LNCAP (cell line): ENCODE measurements at regions not wholly inside any gene's neighbourhood (a gene's known extent, or its start where the extent isn't known, plus 50 kb on each side); places are given as distances from the start of the nearest gene placed in this dataset.

ENCODE experiments used
- TF ChIP-seq, protein P1 (sequence below): fragments of 450-650 bp; IDR thresholded peaks from 2 replicates; pipeline ENCODE4 v1.5.1; 2017; ENCODE audit warnings: mild to moderate bottlenecking

DNA sequence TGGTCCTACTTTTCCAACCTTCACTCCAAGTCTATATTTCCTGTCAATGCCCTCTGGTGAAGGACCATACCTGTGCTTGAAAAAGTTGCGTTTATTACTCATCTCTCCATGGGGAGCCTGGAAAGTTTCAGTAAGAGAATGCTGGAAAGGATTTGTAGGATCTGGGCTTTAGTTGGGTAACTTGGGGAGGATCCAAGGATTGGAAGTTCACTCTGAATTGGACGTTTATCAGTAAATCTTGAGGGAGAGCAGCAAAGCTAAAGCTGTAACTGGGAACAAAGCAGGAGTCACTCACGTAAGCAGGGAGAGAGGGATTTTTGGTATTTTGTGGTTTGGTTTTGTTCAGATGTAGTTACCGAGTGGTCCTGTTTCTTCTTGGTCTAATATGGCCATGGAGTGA, 51.4 kb upstream of the NPVF start:
- TF ChIP-seq, protein P1, sequence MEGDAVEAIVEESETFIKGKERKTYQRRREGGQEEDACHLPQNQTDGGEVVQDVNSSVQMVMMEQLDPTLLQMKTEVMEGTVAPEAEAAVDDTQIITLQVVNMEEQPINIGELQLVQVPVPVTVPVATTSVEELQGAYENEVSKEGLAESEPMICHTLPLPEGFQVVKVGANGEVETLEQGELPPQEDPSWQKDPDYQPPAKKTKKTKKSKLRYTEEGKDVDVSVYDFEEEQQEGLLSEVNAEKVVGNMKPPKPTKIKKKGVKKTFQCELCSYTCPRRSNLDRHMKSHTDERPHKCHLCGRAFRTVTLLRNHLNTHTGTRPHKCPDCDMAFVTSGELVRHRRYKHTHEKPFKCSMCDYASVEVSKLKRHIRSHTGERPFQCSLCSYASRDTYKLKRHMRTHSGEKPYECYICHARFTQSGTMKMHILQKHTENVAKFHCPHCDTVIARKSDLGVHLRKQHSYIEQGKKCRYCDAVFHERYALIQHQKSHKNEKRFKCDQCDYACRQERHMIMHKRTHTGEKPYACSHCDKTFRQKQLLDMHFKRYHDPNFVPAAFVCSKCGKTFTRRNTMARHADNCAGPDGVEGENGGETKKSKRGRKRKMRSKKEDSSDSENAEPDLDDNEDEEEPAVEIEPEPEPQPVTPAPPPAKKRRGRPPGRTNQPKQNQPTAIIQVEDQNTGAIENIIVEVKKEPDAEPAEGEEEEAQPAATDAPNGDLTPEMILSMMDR: no peak

DNA sequence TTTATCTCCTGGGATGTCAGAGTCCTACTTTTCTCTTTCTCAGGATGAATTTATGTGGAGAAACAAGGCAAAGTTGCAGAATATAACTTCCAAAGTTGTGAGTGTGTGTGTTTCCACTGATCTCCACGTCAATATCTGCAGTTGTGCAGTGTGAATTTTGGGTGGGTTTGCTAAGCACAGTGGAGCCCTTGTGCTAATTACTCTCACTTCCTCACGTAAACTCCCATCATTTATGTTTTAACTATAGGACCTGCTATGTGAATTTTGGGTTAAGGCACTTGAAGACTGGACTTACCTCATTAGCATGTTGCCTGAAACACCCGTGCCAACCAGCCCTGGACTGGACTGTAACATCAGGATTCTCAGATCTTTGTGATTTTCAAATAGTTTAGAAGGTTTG, 51.9 kb upstream of the NPVF start:
- TF ChIP-seq, protein P1: no peak

DNA sequence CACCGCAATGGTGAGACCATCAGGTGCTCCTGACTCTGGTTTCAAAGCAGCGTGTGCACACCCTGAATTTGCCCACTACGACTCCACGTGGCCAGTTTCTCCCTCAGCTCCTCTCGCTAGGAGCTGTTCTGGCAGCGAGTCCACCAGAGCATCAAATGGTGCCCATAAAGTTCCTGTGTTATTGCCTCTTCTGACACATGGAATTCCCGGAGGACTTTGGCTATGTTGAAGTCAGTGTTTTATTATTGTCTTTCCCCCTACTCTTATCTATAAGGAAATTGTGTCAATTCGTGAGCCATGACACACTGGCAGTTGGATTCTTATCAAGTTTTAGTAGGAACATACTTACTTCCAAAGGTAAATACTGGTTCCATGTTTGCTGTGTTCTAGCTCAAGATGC, 53.9 kb upstream of the NPVF start:
- TF ChIP-seq, protein P1: no peak

DNA sequence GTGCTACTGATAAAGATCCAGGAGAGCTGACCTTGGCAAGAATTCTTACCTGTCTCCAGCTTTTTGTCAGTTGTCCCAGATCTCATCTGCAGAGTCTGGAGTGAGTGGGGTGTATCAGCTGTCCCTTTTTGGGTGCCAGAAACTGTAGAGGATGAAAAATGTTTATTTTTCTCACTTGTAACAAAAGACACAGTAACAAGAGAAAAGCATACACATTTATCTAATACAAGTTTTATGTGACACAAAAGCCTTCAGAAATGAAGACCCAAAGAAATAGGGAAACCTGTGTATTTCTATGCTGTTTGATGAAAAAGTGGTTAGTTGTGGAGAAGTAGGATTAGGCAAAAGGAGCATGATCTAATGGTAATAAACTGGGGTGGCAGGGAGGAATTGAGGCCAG, 58.5 kb upstream of the NPVF start:
- TF ChIP-seq, protein P1: no peak

DNA sequence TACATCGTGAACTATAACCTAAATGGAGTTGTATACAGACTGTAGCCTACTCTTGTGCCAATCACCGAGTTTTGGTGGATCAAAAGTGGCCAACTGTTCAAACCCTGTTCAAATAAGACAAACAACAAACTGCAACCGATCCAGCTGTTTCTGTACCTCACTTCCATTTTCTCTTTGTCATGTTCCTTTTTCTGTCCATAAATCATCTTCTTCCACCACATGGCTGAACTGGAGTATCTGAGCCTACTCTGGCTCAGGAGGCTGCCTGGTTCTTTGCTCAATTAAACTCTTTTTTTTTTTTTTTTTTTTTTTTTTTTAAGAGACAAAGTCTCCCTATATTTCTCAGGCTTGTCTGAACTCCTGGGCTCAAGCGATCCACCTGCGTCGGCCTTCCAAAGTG, 59.0 kb upstream of the NPVF start:
- TF ChIP-seq, protein P1: no peak

DNA sequence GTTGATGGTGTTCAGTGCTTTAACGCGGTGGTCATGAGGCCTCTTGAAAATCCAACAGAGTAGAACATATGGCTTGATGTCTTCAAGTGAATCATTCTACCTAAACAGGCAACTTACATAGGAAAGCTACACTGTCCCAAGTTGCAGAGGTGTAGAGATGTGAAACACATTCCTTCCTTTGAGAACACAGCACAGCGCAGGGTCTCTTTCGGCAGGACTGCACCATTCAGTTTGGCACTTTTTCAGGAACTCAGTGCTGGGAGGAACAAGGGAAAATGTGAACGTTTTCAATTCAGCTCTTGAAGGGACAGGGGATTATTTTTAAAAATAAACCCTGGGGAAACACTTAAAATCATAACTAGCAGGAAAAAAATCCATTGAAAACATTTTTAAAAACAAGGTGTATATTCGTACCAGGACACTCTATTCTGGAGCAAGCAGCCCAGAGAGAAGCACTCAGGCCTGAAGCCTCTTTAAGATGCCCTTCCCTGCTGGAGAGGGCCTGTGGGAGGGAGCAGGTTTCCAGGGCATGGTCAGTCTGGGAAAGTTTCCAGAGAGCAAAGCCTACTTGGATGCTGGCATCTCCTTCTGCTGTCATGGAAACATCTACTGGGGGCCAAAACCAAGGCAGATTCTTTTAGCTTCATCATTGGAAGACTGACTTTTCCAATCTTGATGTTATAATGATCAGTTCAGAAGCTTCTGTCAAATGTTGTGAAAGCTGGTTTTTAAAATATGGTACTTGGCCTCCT, 60.4 kb upstream of the NPVF start:
- TF ChIP-seq, protein P1: no peak

DNA sequence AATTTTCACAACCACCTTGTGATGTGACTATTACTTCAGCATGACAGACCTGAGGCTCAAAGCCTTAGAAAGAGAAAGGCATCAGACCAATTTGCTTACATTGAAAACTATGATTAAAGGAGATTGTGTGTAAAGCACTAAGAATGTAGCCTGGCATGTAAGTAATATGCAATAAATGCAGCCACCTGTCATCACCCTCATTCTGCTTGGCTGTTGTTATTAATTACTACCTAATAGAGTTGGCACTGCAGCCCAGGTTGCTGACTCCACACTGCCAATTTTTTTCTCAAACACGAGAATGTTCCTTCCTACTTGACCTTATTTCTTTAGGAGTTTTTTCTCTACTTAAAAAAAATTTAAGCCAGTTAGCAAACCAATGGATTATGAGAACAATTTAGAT, 61.2 kb upstream of the NPVF start:
- TF ChIP-seq, protein P1: no peak

DNA sequence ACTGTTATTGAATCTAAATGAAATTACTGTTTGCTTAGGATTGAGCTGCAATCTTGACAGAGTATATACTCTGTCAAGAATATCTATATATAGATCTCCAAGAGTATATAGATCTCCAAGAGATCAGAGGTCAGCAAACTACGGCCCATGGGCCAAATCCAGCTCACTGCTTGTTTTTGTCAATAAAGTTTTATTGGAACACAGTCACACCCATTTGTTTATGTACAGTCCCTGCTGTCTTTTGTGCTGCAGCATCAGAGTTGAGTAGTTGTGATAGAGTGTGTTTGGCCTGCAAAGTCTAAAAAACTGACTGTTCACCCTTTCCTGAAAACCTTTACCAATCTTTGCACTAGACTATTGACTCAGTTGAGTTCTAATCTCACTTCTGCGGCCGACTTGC, 66.3 kb upstream of the NPVF start:
- TF ChIP-seq, protein P1: no peak
